Endothelial cell of umbilical vein (primary cell): ENCODE measurements at regions not wholly inside any gene's neighbourhood (a gene's known extent, or its start where the extent isn't known, plus 50 kb on each side); places are given as distances from the start of the nearest gene placed in this dataset.

Experiments
- BruUV-seq: library from RNA; stranded (reverse); fragments of 400-500 nt; replicated peaks from 2 replicates; lab custom pipeline; 2021; lab: Mats Ljungman, UMichigan
- CTCF ChIA-PET: fragments of 300-600, 350-600 bp; sonication (Branson Sonifier 250); formaldehyde crosslinking; loops from one replicate; lab custom pipeline; 2021; ENCODE audit warnings: antibody characterized with exemption, inconsistent platforms; lab: Charles Lee
- POLR2A ChIA-PET: fragments of 300-600, 350-600 bp; sonication (Branson Sonifier 250); formaldehyde crosslinking; loops from one replicate; lab custom pipeline; 2021; ENCODE audit warnings: antibody characterized with exemption, inconsistent platforms; lab: Charles Lee
- DNase-seq: peaks from one replicate; pipeline ENCODE4 v3.0.0-alpha.2; 2011; ENCODE audit warnings: low read depth, low spot score
- FAIRE-seq: peaks from 2 replicates; lab custom pipeline; 2011; peaks lifted over from hg19 to GRCh38; lab: Jason Lieb, UNC
- H2AFZ ChIP-seq: 2 replicates; pipeline ENCODE4 v1.6.0; 2012; ENCODE audit warnings: low read depth, low read length, control low read depth, inconsistent platforms
- H3K27ac ChIP-seq: 2 replicates; pipeline ENCODE4 v1.5.1; 2011; ENCODE audit warnings: low read depth, mild to moderate bottlenecking, control low read depth, low read length, moderate library complexity; ENCODE audit not compliant: insufficient read depth
- H3K27me3 ChIP-seq, 2 experiments: 2 replicates each; pipeline versions ENCODE4 v1.6.0 to v1.6.1; 2011; ENCODE audit warnings: low read length in 2 of 2, mixed read lengths in 1 of 2; ENCODE audit not compliant: control insufficient read depth in 2 of 2, insufficient read depth in 2 of 2
- H3K36me3 ChIP-seq, 2 experiments: 2 replicates in 1 of 2; 3 replicates in 1 of 2; pipeline ENCODE4 v1.5.1; 2011; ENCODE audit warnings: low read length in 2 of 2, mild to moderate bottlenecking in 1 of 2, moderate library complexity in 1 of 2; ENCODE audit not compliant: control insufficient read depth in 2 of 2, insufficient read depth in 2 of 2; ENCODE audit errors: extremely low read depth in 1 of 2
- H3K4me1 ChIP-seq: 3 replicates; pipeline ENCODE4 v1.5.1; 2011; ENCODE audit warnings: mild to moderate bottlenecking, low read length; ENCODE audit not compliant: control insufficient read depth, insufficient read depth; ENCODE audit errors: extremely low read depth
- H3K4me2 ChIP-seq: 2 replicates; pipeline ENCODE4 v1.6.1; 2011; ENCODE audit warnings: low read length, control low read depth, mixed read lengths; ENCODE audit not compliant: insufficient read depth
- H3K4me3 ChIP-seq, 3 experiments: fragments of 200-600 bp in 1 of 3; sonication (generic), shearing (Covaris generic) in 1 of 3; replicated peaks in 1 of 3; 2 replicates each; pipeline ENCODE4 v1.5.1; 2011 to 2016; ENCODE audit warnings: control low read depth in 3 of 3, low read length in 3 of 3, mild to moderate bottlenecking in 2 of 3, inconsistent platforms in 1 of 3, low read depth in 1 of 3, moderate library complexity in 1 of 3; ENCODE audit not compliant: insufficient read depth in 1 of 3
- H3K79me2 ChIP-seq: 2 replicates; pipeline ENCODE4 v1.6.0; 2012; ENCODE audit warnings: low read length, inconsistent platforms; ENCODE audit not compliant: control insufficient read depth, insufficient read depth
- H3K9ac ChIP-seq: replicated peaks from 2 replicates; pipeline ENCODE3; 2011; ENCODE audit warnings: low read length, control low read depth; ENCODE audit not compliant: insufficient read depth; ENCODE audit errors: extremely low read depth
- H3K9me1 ChIP-seq: replicated peaks from 3 replicates; pipeline ENCODE4 v1.6.0; 2011; ENCODE audit warnings: mild to moderate bottlenecking, low read length; ENCODE audit not compliant: control insufficient read depth, insufficient read depth; ENCODE audit errors: extremely low read depth
- H3K9me3 ChIP-seq: replicated peaks from 2 replicates; pipeline ENCODE4 v1.5.1; 2012; ENCODE audit warnings: low read length, inconsistent platforms; ENCODE audit not compliant: control insufficient read depth, insufficient read depth
- H4K20me1 ChIP-seq: replicated peaks from 2 replicates; pipeline ENCODE3; 2011; ENCODE audit warnings: mild to moderate bottlenecking, low read length; ENCODE audit not compliant: control insufficient read depth, insufficient read depth; ENCODE audit errors: extremely low read depth
- CTCF ChIP-seq, 2 donors: IDR thresholded peaks; 1 replicate in 1 of 2; 2 replicates in 1 of 2; pipeline ENCODE4 v1.5.1; 2011; ENCODE audit warnings: low read length in 2 of 2, mild to moderate bottlenecking in 2 of 2, moderate library complexity in 2 of 2, control low read depth in 1 of 2, inconsistent platforms in 1 of 2, low read depth in 1 of 2; ENCODE audit not compliant: insufficient read depth in 1 of 2; ENCODE audit errors: extremely low read depth in 1 of 2
- EZH2 ChIP-seq: IDR thresholded peaks from 2 replicates; pipeline ENCODE4 v1.6.1; 2012; ENCODE audit warnings: borderline replicate concordance, low read depth, mild to moderate bottlenecking, moderate library complexity, low read length, inconsistent platforms; ENCODE audit not compliant: severe bottlenecking
- FOS ChIP-seq: IDR thresholded peaks from 2 replicates; pipeline ENCODE4 v1.6.1; 2011; ENCODE audit warnings: mild to moderate bottlenecking, low read length, moderate library complexity, borderline replicate concordance; ENCODE audit not compliant: insufficient read depth
- GATA2 ChIP-seq: IDR thresholded peaks from 2 replicates; pipeline ENCODE4 v1.7.0; 2011; ENCODE audit warnings: low read depth, mild to moderate bottlenecking, moderate library complexity, mixed read lengths, low read length; ENCODE audit not compliant: insufficient read length, insufficient read depth
- JUN ChIP-seq: IDR thresholded peaks from 2 replicates; pipeline ENCODE4 v1.6.1; 2011; ENCODE audit warnings: borderline replicate concordance, low read depth; ENCODE audit not compliant: insufficient read length, insufficient read depth
- MAX ChIP-seq: IDR thresholded peaks from 2 replicates; pipeline ENCODE4 v1.6.1; 2011; ENCODE audit not compliant: insufficient read depth, insufficient read length
- MYC ChIP-seq: IDR thresholded peaks from one replicate; pipeline ENCODE4 v1.6.1; 2011; ENCODE audit warnings: mild to moderate bottlenecking, low read depth, low read length
- POLR2A ChIP-seq: IDR thresholded peaks from 2 replicates; pipeline ENCODE4 v1.6.1; 2012; ENCODE audit warnings: low read depth, mild to moderate bottlenecking, control low read depth, low read length
- POLR2AphosphoS5 ChIP-seq: IDR thresholded peaks from 2 replicates; pipeline ENCODE4 v1.6.1; 2012; ENCODE audit warnings: low read depth, mild to moderate bottlenecking, control low read depth, low read length, moderate library complexity; ENCODE audit not compliant: insufficient read depth
- dilution Hi-C: fragments of 300-500 bp; cut with MboI; formaldehyde crosslinking; loops from one replicate; pipeline ENCODE4 v1.15.0; 2019; ENCODE audit warnings: low sequenced_read_pairs; ENCODE audit not compliant: extremely low pct_ligation_motif_present
- intact Hi-C: fragments of 100-400 bp; cut with micrococcal nuclease; formaldehyde crosslinking; loops from one replicate; pipeline ENCODE4 v1.10.0; 2022

GRCh38 chr10:81007872-81008271, 470.2 kb downstream of the SH2D4B start:
- dilution Hi-C loops (no loop called here), intact Hi-C loops (no loop called here)
- no peak overlapping the region for H2AFZ ChIP-seq
- H4K20me1 ChIP-seq = no peaks in the 10 kb centered on the region
- H3K9me1 ChIP-seq = no peaks in the 10 kb centered on the region
- no peaks in the 10 kb centered on the region for H3K9me3 ChIP-seq
- H3K36me3 ChIP-seq = no peaks in the 10 kb centered on the region
- H3K27ac ChIP-seq = no peak overlapping the region
- H3K79me2 ChIP-seq = no peaks in the 10 kb centered on the region
- TF ChIP-seq JUN = no peak
- no peak for TF ChIP-seq MYC
- TF ChIP-seq EZH2 = no peak
- no peak for TF ChIP-seq POLR2AphosphoS5
- no peak for TF ChIP-seq CTCF (IDR thresholded peaks at IDR 0.05; ENCODE audit: extremely low read depth in 1 of 2, insufficient read depth in 1 of 2, low read depth in 1 of 2, low read length in 2 of 2)
- no peak for TF ChIP-seq FOS
- no peak for TF ChIP-seq POLR2A
- TF ChIP-seq GATA2 = no peak
- TF ChIP-seq MAX = no peak
- ChIA-PET CTCF (interaction anchor here (1.6 kb wide), 1 partner anchor 11 kb away, joined by 3 read pairs; no protein-coding TSS in a partner anchor), POLR2A (no interaction called here)
- no peak for DNase-seq
- H3K4me2 ChIP-seq = no peak overlapping the region
- no peak overlapping the region for H3K9ac ChIP-seq
- no TSS peak for BruUV-seq
- no peak overlapping the region for H3K4me3 ChIP-seq
- FAIRE-seq = no peak
- no peaks in the 10 kb centered on the region for H3K27me3 ChIP-seq
- H3K4me1 ChIP-seq = no peaks in the 10 kb centered on the region
